CD4-positive, alpha-beta T cell (primary cell): ENCODE measurements at regions not wholly inside any gene's neighbourhood (a gene's known extent, or its start where the extent isn't known, plus 50 kb on each side); places are given as distances from the start of the nearest gene placed in this dataset.

Source experiments
- ATAC-seq: fragments of 200-7000 bp; cut with Tn5 transposase; one replicate; pipeline ENCODE4 v1.10.0; 2022; ENCODE audit warnings: mild to moderate bottlenecking; ENCODE audit not compliant: poor library complexity
- CTCF ChIA-PET: fragments of 350-600 bp; sonication (Branson Sonifier 250); formaldehyde crosslinking; loops from one replicate; lab custom pipeline; 2021; ENCODE audit warnings: antibody characterized with exemption, inconsistent platforms; lab: Charles Lee
- POLR2A ChIA-PET: fragments of 350-600 bp; sonication (Branson Sonifier 250); formaldehyde crosslinking; loops from one replicate; lab custom pipeline; 2021; ENCODE audit warnings: antibody characterized with exemption, inconsistent platforms; lab: Charles Lee
- DNase-seq, 14 experiments: peaks; one replicate each; pipeline ENCODE4 v3.0.0-alpha.2; 2013 to 2020; ENCODE audit warnings: mixed read lengths in 2 of 14
- H3K27ac ChIP-seq, 2 donors: one replicate each; pipeline versions ENCODE4 v1.5.1 to v1.7.0; 2013; ENCODE audit warnings: low read length in 2 of 2, low read depth in 1 of 2, mild to moderate bottlenecking in 1 of 2
- H3K27me3 ChIP-seq, 2 experiments: 1 replicate in 1 of 2; 2 replicates in 1 of 2; pipeline versions ENCODE4 v1.6.1 to v1.7.0; 2013; ENCODE audit warnings: low read length in 2 of 2, control low read depth in 1 of 2, mild to moderate bottlenecking in 1 of 2, moderate library complexity in 1 of 2; ENCODE audit not compliant: insufficient read depth in 2 of 2, control insufficient read depth in 1 of 2
- H3K36me3 ChIP-seq: one replicate; pipeline ENCODE4 v1.6.1; 2013; ENCODE audit warnings: low read length, control low read depth; ENCODE audit not compliant: insufficient read depth
- H3K4me1 ChIP-seq: one replicate; pipeline ENCODE4 v1.6.1; 2013; ENCODE audit warnings: low read length, control low read depth; ENCODE audit not compliant: insufficient read depth
- H3K4me3 ChIP-seq: one replicate; pipeline ENCODE4 v1.5.1; 2013; ENCODE audit warnings: mild to moderate bottlenecking, low read length, moderate library complexity
- H3K9me3 ChIP-seq, 2 experiments: 1 replicate in 1 of 2; 2 replicates in 1 of 2; pipeline versions ENCODE4 v1.6.1 to v1.7.0; 2013; ENCODE audit warnings: low read length in 2 of 2, mild to moderate bottlenecking in 2 of 2, control low read depth in 1 of 2, moderate library complexity in 1 of 2; ENCODE audit not compliant: control insufficient read depth in 1 of 2, insufficient read depth in 1 of 2
- H3K27ac Mint-ChIP-seq: one replicate; pipeline ENCODE4 v1.8.0; 2020; ENCODE audit warnings: mixed read lengths
- H3K27me3 Mint-ChIP-seq: one replicate; pipeline ENCODE4 v1.8.0; 2021; ENCODE audit warnings: mixed read lengths
- H3K36me3 Mint-ChIP-seq: one replicate; pipeline ENCODE4 v1.8.0; 2021; ENCODE audit warnings: low read depth, mixed read lengths
- H3K4me1 Mint-ChIP-seq: one replicate; pipeline ENCODE4 v1.8.0; 2021; ENCODE audit warnings: low read depth, mixed read lengths
- H3K4me3 Mint-ChIP-seq: one replicate; pipeline ENCODE4 v1.8.0; 2020; ENCODE audit warnings: mild to moderate bottlenecking, mixed read lengths
- H3K9me3 Mint-ChIP-seq: one replicate; pipeline ENCODE4 v1.8.0; 2020; ENCODE audit warnings: mixed read lengths
- intact Hi-C, 2 experiments: fragments of 100-400 bp; cut with DNase I in 1 of 2; cut with micrococcal nuclease in 1 of 2; formaldehyde crosslinking; loops; one replicate each; pipeline versions ENCODE4 v1.15.1 to v1.9.0; 2023 to 2025; cut with DNase I, micrococcal nuclease
- TF ChIP-seq, protein P1 (sequence below): fragments of 200-600 bp; IDR thresholded peaks from one replicate; pipeline ENCODE4 v1.8.0; 2022; ENCODE audit warnings: antibody characterized with exemption, mild to moderate bottlenecking

GRCh38 chr2:41750829-41751228, 297.0 kb upstream of the PKDCC start:
- POLR2A ChIA-PET: no interaction called here

DNA sequence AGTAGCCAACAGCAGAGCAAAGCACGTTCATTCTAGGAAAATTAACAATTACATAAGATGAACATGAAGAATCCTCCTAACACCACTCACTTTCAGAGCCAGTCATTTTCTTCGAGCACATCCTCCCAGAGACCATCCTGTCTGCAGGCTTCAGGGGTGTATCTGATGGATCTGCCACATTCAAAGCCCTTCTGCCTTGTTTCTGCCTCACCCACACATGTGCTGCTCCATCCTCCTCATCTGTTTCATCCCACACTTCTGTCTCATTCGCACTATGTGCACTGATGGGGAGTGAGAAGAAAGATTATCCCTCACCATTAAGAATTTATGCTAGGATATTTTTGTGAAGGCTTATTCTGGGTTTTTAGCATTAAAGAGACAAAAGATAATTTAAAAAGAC, 287.9 kb upstream of the PKDCC start:
- peaks cover 0 to 4% of the 10 kb centered on the region in 2 experiments for H3K27me3 ChIP-seq
- ChIA-PET CTCF (no interaction called here), POLR2A (no interaction called here)
- no peaks in the 10 kb centered on the region for H3K36me3 ChIP-seq
- TF ChIP-seq, protein P1, sequence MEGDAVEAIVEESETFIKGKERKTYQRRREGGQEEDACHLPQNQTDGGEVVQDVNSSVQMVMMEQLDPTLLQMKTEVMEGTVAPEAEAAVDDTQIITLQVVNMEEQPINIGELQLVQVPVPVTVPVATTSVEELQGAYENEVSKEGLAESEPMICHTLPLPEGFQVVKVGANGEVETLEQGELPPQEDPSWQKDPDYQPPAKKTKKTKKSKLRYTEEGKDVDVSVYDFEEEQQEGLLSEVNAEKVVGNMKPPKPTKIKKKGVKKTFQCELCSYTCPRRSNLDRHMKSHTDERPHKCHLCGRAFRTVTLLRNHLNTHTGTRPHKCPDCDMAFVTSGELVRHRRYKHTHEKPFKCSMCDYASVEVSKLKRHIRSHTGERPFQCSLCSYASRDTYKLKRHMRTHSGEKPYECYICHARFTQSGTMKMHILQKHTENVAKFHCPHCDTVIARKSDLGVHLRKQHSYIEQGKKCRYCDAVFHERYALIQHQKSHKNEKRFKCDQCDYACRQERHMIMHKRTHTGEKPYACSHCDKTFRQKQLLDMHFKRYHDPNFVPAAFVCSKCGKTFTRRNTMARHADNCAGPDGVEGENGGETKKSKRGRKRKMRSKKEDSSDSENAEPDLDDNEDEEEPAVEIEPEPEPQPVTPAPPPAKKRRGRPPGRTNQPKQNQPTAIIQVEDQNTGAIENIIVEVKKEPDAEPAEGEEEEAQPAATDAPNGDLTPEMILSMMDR: no peak
- H3K27me3 Mint-ChIP-seq: peaks cover 12% of the 10 kb centered on the region
- no peaks in the 10 kb centered on the region for H3K36me3 Mint-ChIP-seq
- ATAC-seq (no peak), DNase-seq (no peak)
- no peak overlapping the region for H3K4me3 ChIP-seq
- no peak overlapping the region for H3K27ac Mint-ChIP-seq
- H3K4me1 ChIP-seq: no peaks in the 10 kb centered on the region
- H3K9me3 Mint-ChIP-seq: no peaks in the 10 kb centered on the region
- intact Hi-C loops: no loop called here
- no peaks in the 10 kb centered on the region for H3K9me3 ChIP-seq
- no peaks in the 10 kb centered on the region for H3K4me1 Mint-ChIP-seq
- no peak overlapping the region for H3K27ac ChIP-seq
- no peak overlapping the region for H3K4me3 Mint-ChIP-seq

More at GRCh38 chr2:41750829-41751228, 297.0 kb upstream of the PKDCC start:
- H3K36me3 Mint-ChIP-seq: no peaks in the 10 kb centered on the region
- CTCF ChIA-PET: no interaction called here
- H3K36me3 ChIP-seq: no peaks in the 10 kb centered on the region
- H3K4me3 ChIP-seq: no peak overlapping the region
- no peak overlapping the region for H3K4me3 Mint-ChIP-seq
- H3K9me3 Mint-ChIP-seq: peaks cover 3% of the 10 kb centered on the region
- H3K27me3 ChIP-seq: peaks cover 0 to 5% of the 10 kb centered on the region in 2 experiments
- DNase-seq (no peak), ATAC-seq (no peak)
- no peaks in the 10 kb centered on the region for H3K9me3 ChIP-seq
- intact Hi-C loops: no loop called here
- TF ChIP-seq, protein P1: no peak
- no peaks in the 10 kb centered on the region for H3K4me1 Mint-ChIP-seq
- no peaks in the 10 kb centered on the region for H3K4me1 ChIP-seq
- no peak overlapping the region for H3K27ac ChIP-seq
- H3K27ac Mint-ChIP-seq: no peak overlapping the region
- H3K27me3 Mint-ChIP-seq: peaks cover 15% of the 10 kb centered on the region

- no peak for ATAC-seq
- ChIA-PET POLR2A (no interaction called here), CTCF (no interaction called here)
- no peaks in the 10 kb centered on the region for H3K4me1 Mint-ChIP-seq
- DNase-seq: no peak
- intact Hi-C loops: no loop called here
- no peaks in the 10 kb centered on the region for H3K27me3 ChIP-seq
- H3K9me3 ChIP-seq: no peaks in the 10 kb centered on the region
- no peaks in the 10 kb centered on the region for H3K36me3 Mint-ChIP-seq
- H3K4me3 Mint-ChIP-seq: no peak overlapping the region
- H3K27ac Mint-ChIP-seq: no peak overlapping the region
- H3K27ac ChIP-seq: no peak overlapping the region
- no peaks in the 10 kb centered on the region for H3K36me3 ChIP-seq
- peaks cover 7% of the 10 kb centered on the region for H3K27me3 Mint-ChIP-seq
- TF ChIP-seq, protein P1: no peak
- H3K4me3 ChIP-seq: no peak overlapping the region
- no peaks in the 10 kb centered on the region for H3K4me1 ChIP-seq
- H3K9me3 Mint-ChIP-seq: no peaks in the 10 kb centered on the region
Measured at GRCh38 chr2:41763141-41763540, 284.7 kb upstream of the PKDCC start.
